ENCODE measurements at regions not wholly inside any gene's neighbourhood (a gene's known extent, or its start where the extent isn't known, plus 50 kb on each side); places are given as distances from the start of the nearest gene placed in this dataset.

DNA sequence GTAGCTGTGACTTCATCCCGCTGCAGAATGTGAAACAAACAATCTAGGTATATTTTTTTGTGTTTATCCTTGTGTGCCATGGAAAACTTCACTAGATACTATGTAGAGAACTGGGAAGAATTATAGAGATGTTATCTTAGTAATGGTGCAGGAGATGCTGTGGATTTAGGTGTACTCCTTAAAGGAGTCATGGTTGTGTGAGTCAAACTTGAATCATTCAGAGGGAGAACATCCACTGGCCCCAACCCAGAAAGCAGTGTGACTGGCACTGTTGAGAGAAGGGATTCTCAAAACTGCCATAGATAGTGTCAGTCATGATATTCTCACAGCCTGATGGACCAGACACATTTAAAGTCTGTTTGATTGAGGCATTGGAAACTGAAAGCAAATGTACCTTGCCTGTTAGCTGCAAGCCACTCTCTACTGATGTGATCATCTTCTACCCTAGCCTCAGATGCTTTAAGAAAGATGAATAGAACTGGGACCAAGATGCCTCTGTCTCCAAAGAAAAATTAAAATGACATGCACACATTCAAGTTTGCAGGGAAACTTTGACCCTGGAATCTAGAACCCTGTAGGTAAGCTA lies 754.6 kb downstream of the MRPL39 start:
- no peak for DNase-seq

DNA sequence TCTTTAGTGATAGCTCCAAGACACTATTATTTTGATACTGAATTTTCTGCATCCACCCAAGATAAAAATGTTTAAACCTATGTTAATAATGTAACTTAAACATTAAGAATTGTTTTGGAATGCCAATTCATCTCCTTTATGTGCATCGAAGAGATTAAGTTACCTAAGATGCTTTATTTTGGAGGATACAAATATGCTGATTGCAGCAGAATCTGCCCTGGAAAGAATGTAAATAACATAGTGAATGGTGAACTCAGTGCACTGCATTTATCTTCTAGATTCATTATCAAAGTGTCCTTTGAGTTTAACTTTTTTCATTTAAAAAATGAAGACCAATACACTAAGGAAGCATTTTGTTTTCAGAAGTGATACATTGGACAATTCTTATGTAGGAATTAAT lies 757.2 kb downstream of the MRPL39 start:
- no peak for DNase-seq

DNA sequence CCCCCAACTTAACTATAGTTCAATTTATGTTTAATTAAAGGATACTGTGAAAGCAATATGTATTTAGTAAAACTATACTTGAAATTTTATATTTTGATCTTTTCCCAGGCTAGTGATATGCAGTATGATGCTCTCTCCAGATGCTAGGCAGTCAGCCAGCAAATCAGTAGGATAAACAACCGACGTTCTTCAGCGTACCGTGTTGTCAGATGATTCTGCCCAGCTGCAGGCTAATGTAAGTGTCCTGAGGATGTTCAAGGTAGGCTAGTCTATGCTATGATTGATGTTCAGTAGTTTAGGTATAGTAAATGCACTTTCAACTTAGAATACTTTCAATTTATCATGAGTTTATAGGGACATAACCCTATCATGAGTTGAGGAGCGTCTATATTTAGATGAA lies 762.6 kb downstream of the MRPL39 start:
- DNase-seq, result peak; percentile 14

DNA sequence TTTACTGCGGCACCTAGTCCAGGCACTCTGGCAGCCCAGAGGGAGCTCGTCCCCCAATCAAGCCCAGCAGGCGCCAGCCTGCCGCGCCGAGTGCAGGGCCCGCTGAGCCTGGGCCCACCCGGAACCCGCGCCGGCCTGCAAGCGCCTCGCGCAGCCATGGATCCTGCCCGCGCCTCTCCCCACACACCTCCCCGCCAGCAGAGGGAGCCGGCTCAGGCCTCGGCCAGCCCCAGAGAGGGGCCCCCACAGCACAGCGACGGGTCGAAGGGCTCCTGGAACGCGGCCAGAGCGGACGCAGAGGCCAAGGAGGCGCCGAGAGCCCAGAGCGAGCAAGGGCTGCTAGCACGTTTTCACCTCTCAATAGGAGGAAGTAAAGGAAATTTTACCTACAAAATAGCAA lies 767.0 kb downstream of the MRPL39 start:
- no peak for DNase-seq

DNA sequence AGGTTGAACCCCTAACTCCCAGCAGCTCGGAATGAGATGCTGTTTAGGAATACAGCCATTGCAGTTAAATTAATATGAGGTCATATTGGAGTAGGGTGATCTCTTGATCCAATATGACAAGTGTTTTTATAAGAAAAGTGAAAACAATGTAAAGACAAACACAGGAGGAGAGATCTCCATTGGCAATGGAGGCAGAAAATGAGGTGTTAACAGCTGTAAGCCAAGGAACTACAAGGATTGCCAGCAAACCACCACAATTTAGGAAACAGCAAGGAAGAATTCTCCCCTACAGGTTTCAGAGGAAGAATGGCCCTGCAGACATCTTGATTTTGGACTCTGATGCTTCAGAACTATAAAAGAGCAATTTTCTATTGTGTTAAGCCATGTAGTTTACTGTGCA lies 774.3 kb downstream of the MRPL39 start:
- no peak for DNase-seq

DNA sequence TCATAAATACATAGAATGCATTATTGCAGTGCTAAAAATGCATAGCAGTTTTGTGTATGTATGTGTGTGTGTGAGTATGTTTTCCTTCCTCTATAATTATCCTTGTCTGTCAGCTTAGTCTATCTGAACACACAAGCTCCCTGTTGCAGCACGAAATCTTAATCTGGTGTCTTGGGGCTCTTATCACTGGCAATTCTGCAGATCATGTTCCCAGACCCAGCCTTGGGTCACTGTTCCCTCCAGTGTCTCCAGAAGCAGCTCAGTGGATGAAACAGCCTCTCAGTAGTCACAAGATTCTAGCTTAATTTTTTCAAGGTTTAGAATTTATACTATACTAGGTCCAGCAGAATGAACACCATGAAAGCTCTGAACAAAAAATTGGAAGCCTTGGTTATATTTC lies 777.9 kb downstream of the MRPL39 start:
- DNase-seq, result no peak

DNA sequence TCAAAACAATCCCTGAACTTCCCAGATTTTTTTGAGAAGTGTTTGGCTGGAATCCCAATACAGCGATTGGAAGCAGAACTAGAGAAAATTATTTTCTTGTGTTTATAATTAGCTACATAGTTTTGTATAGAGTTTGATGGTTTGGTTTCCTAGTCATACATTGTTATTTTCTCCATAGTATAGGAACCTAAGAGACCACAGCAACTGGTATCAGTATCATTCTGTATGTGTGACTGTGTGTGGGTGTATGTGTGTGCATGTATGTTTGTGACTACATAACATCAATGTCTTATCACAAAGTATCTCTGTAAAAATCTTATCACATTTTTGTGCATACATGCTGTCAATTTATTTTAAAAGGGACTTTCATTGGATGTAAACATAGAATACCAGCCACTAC lies 780.5 kb downstream of the MRPL39 start:
- DNase-seq, result no peak

DNA sequence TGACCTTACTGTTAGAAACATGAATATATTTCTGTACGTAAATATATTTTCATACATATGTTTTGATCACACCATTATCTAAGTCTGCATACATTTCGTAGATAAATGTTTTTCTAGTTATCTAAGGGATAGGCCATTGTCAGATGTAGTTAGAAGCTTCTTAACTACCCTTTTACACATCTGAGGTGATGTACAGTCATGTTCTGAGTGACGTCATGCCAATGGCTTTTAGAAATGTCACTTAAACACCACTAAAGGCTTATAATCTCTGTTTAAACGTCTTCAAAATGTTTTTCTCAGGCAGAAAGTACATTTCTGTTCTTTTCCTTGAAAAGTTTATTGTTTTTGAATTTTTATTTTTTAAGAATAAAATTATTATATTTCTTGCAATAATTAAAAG lies 781.9 kb downstream of the MRPL39 start:
- DNase-seq, result no peak

DNA sequence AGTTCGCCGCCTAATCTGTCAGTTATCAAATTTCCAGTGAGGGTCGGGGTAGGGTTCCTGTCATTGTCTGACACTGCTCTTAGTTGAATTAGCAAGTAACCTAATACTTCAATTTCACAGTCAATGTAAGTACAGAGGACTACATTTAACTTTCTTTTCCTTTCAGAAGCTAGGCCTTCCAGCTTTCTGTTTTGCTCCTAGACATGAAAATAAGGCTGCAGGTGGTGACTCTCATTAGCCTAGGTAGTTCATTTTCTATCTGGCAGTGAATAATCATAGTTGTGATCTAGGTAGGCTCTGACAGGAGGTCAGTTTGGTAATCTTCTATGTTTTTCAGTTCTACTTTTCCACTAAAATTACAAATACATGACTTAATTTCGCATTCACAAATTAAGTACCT lies 783.1 kb downstream of the MRPL39 start:
- DNase-seq, result no peak

DNA sequence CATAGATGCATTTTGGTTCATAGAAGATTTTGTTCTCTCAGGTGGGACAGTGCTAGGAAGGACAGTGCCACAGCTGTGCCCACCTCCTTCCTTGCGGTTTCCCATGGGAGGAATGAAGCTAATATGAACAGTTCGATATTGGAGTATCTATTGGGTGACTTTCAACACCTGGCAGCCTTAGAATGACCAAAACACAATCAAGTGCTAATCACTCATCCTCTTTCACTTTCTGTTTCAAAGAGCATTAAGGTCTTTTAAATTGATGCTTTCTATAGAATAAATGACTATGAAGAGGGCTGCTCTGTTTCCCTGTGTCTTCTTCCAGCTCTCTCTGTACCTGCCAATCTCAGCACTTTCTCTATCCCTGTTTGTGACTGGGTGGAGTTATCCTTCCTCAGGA lies 784.0 kb downstream of the MRPL39 start:
- DNase-seq, result no peak

DNA sequence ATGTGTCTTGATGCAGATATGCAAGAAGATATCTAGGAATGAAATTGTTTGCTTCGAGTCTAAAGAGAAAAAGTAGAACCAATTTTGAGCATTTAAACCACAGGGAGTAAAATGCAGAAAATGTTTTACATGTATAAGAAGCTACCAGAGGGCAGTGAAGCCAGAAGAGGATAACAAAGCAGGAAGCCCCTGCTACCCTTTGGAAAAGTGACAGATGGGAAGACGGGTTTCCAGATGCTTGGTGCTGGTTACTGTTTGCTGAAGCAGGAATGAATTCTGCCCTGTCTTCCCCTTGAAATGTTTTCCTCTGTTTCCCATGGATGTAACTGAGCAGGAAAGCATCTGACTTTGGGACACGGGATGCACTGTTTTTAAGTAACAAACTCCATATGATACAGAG lies 822.2 kb downstream of the MRPL39 start:
- no peak for DNase-seq

DNA sequence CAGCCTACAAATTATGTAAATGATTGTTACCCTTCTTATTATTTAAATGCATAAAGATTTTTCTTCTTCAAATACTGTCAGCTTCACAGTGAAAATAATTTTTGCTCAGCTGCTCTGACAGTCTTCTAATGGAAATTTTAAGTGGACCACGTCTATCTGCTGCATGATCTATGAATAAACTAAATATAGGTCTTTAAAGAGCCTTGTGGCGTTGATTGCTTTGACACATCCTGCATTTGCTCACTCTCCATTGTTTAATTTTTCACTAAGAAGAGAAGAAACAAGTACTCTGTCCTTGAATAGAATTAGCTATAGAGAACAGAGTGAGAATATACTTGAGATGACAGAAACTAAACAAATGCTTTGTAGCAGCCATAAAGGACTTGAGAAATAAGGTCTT lies 826.1 kb downstream of the MRPL39 start:
- DNase-seq, result no peak

DNA sequence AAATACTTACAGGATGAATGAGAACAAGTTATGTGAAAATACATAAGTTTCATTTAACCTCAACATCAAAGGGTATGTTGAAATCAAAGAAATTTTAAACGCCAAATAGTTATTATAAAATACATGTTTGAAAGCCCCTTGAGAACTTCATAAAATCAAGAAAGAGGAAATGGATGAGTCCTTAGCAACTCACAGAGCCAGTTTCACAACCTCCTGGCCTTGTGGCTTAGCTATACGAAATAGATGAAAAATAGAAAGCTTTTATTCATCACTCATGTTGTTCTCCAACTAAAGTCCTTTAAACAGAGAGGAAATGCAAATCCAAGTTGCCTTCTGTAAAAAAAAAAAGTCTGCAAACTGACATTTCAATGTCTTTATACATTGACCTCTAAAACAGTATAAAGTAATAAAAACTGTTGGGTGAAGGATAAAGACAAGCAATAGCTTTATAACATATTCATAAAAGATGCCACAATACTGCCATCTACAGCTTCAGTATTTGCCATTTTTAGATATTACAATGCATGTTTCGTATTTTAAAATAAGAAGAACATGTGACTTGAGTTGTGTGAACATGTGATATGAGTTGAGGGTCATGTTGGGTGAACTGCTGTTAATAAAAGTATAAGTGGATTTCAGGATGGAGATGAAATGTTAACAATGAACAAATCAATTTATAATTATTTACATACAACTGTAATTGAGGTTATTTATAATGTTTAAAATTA lies 847.8 kb downstream of the MRPL39 start:
- DNase-seq, result no peak

DNA sequence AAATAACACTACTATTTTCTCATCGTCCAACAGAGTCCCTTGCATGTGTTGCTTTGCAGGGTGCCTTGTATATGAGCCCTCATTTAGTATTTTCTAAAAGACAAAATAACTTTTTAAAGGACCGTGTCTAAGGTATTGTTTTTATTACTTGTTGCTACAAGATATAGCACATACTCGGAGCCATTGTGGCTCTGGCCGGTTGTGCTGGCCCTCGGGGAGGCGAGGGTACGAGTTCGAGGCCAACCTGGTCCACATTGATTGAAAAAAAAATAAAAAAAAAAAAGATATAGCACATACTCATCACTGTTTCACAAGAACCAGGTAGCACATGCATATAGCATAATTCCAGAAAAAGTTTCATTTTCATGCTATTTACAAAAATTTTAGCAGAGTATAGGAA lies 869.2 kb downstream of the MRPL39 start:
- no peak for DNase-seq

DNA sequence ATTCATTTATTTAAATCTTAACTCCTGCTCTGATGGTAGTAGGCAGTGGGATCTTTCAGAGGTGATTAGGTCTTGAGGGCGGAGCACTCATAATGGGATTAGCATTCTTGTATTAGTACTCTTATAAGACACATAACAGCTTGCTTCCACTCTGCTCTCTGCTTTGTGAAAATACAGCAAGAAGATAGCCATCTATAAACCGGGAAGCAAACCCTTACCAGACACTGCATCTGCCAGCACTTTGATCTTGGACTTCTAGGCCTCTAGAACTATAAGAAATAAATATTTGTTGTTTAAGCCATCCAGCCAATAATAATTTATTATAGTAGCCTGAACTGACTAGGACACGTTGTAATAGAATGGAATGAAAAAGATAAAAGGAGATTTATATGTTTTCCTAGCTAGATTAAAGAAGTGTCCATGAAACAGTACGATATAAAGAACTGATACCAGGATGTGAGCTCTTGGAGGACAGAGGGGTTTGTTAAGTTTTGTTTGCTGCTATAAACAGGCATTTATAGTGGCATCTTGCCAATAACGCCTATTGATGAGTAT lies 869.9 kb downstream of the MRPL39 start:
- DNase-seq, result no peak

DNA sequence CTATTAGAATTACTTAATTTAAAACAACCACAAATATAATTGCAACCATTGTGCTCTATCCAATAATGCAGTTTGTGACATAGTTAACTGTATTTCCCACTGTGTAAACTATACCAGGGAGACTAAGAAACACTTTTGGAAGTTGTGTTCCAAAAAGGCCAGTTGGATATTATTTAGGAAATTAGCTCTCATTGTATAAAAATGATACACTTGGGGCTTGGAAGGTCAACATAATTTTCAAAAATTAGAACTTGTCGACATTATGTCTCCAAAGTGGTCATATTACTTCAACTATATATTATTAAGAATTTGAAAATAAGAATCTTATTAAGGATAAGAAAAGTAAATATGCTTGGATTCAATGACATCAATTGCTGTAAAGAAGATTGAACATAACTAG lies 876.6 kb downstream of the MRPL39 start:
- DNase-seq, result no peak

DNA sequence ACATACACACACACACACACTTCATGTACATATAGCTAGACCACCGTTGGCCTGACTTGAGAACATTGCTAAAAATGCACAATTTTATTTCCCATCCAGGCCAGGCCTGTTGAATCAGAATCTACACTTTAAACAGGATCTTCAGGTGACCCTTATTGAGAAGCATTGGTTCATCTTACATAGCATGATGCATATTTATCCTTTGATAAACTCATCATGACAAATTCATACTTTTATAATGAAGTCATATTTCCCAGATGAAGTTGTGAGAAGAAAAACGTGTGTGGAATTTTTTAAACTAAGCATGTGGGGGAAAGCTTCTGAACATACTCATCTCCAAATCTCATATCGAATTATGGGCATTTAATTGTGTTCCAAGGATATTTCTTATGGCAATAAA lies 877.7 kb downstream of the MRPL39 start:
- DNase-seq, result no peak

DNA sequence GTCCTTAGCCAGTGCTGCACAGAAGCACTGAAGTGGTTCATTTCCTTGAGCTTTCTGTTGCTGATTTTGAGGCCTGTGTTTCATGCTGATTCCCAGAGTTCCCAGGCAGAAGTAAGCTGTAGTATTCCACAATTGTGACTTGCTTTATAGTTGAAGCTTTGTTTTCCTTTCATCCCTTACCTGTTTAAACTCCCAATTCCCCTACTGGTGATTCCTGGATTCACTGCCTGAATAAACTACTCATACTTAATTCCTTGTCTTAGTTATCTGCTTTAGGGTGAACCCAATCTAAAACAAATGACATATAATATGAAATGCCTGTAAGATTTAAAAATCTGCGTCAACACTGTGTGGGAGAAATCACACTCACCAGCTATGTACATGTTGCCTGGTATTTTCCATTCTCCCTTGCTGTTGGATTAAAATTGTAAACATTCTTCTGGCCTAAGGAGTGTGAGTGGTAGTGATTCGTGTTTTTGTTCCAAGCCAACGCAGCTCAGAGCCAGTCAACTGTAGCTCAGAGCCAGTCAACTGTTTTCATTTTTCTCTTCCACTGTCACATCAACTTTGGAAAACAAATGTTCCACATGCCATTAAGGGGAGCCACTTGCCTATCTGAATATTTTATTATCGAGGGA lies 879.4 kb downstream of the MRPL39 start:
- DNase-seq, result no peak

DNA sequence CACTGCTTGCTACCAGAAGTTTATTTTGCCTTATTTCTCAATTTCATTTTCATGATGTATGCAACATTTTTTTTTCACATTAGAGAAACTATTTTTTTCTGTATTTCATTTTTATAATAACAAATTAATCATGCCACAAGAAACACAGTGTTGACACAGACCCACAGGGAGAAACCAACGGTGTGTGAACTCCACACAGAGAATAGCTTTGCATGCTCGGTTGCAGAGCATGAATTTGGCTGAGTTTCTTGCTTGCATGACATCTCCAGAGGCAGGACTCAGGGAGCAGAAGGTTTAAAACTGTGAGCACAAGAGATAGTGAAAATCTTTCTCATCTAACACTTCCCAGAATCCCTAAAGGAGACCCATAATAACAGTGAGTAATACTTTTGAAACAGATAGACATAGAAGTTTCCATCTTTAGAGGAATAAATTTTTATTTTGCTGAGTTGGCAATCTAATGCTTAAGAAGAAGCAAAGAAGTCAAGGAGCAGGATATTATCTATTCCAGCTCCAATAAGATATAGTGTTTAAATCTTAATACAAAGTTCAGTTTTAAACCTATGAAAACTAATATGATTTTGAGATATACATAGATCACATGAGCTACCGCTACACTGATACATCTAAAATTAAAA lies 890.9 kb downstream of the MRPL39 start:
- no peak for DNase-seq

DNA sequence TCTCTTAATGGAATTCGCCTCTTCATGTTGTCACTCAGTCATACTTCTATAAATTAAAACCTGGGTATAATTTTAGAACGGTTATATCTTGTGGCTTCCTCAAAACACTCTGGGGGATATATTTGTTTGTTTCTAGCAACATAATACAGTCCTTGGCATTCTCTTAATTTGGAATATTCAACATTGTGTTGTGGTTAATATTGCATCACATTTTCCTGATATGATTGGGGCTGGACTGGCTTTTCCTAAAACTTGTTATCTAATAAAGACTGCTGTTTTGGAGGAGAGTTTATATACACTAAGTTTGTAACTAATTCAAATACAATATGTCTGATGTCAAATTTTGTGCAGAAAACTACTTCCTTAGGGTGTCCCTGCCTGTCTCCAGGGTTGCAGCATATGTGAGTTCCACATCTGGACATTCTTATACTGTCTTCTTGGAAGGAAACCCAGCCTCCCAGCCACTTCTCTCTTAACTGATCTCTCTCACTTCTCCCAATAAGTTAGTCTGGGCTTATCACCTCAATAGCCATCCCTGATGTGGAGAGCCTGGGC lies 892.6 kb downstream of the MRPL39 start:
- DNase-seq, result no peak

DNA sequence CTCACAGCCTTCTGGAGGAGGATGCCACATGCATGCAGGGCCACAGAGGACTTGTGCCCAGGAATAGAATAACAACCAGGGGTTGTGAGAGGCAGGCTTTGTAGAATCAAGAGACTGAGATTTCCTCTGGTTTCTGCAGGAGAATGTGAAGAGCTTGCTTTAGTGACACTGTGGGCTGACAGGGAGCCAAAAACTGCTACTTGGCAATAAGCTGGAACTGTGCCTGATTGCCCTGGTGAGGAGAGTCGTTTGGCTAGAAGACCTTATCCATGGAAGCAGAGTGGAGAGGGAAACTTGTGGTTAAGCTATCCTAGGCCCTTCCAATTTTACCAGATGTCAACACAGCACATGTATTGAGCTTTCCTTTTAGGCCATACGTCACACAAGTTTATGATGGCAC lies 902.1 kb downstream of the MRPL39 start:
- no peak for DNase-seq

DNA sequence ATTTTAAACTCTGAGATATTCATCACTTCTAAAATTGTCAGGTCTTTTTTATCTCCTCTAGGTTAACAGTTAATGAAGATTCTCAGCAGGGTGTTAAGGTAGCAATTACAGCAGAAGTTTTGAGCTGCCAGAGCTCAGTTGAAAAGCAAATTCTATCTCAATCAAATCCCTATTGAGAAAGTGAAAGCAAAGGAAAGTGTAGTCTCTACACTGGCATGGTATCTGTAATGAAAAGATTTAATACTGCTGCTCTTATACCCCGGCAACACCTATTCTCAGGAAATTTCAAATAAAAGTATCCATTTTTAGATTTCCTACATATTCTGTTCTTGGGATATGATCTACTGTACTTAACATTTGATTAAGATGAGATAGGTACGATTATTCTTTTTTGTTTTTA lies 913.5 kb downstream of the MRPL39 start:
- peak; percentile 38 for DNase-seq

DNA sequence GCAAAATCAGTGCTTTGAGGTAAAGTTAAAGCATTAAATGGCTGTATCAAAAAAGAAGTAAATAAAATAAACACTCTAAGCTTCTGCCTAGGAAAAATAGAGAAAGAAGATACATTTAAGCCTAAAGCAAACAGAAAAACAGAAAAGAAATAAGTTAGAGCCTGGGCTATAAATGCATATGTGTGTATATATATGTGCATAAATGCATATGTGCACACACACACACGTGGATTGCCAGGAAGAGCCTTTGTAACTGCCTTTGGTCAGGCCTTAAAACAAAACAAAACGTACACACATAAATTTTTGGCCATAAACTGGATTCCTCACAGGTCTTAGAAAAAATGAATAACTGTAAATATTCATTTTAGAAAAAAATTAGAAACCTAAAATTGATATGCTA lies 925.8 kb downstream of the MRPL39 start:
- no peak for DNase-seq

DNA sequence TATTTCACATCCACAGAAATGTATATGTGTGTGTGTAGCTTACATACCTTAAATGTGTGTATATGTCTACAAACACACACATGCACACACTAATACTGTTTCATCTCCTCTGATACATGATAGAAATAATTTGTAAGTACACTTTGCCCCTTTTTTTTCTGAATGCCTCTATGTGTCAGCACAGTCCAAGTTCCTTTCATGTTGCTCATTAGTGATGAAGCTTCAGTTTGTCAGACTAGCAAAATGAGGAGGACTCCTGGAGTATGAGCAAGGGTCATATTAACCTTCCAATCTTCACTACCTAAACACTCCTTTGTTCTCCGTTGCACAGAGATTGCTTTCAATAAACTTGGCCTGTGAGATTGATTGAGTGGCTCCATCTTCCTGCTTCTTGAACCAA lies 935.4 kb downstream of the MRPL39 start:
- no peak for DNase-seq

Measured in NCI-H748 treated with DMSO at 0.1 percent for 48 hours (cell line).